ENCODE measurements at regions not wholly inside any gene's neighbourhood (a gene's known extent, or its start where the extent isn't known, plus 50 kb on each side); places are given as distances from the start of the nearest gene placed in this dataset.

DNA sequence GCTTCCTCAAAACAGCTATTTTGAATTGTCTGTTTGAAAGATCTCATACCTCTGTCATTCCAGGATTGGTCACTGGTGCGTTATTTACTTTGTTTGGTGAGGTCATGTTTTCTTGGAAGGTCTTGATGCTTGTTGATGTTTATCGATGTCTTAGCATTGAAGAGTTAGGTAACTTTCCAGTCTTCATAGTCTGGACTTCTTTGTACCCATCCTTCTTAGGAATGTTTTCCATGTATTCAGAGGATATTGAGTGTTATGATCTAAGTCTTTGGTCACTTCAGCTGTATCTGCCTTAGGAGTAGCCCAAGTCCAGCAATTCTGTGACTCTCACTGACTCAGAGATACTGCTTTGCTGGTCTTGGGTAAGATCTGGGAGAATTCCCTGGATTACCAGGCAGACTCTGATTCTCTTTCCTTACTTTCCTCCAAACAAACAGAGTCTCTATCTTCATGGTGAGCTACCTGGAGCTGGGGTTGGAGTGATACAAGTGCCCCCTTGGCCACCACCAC, 398.6 kb downstream of the ZIC4 start:
- BruUV-seq (replicated peaks): no TSS peak
- H3K4me1 ChIP-seq (ENCODE audit: control insufficient read depth, insufficient read depth, low read length): no peaks in the 10 kb centered on the region
- ATAC-seq: no peak
- H3K27me3 ChIP-seq (ENCODE audit: control insufficient read depth, insufficient read depth, low read length): no peaks in the 10 kb centered on the region
- ChIA-PET POLR2A (no interaction called here), CTCF (no interaction called here)
- H3K27ac ChIP-seq (ENCODE audit: low read length): no peak overlapping the region
- no peak for DNase-seq (ENCODE audit: low read depth, low spot score)
- H3K36me3 ChIP-seq (ENCODE audit: control insufficient read depth, insufficient read depth, low read length): no peaks in the 10 kb centered on the region
- intact Hi-C loops (cut with micrococcal nuclease; ENCODE audit: unreplicated experiment) (no loop called here), in situ Hi-C loops (cut with HindIII; ENCODE audit: low pct_unique_long_range_greater_than_20kb, low sequenced_read_pairs) (no loop called here)
- no peak overlapping the region for H3K4me3 ChIP-seq (ENCODE audit: low read depth in 2 of 2, low read length in 2 of 2)
- H3K9me3 ChIP-seq (ENCODE audit: control insufficient read depth, insufficient read depth, low read depth, low read length): no peaks in the 10 kb centered on the region
- TF ChIP-seq POLR2AphosphoS5 (IDR thresholded peaks at IDR 0.05; ENCODE audit: low read depth, low read length) (no peak), SIN3A (IDR thresholded peaks at IDR 0.05; ENCODE audit: borderline replicate concordance, insufficient read depth, low read depth, low read length) (no peak), TCF7L2 (IDR thresholded peaks at IDR 0.05; ENCODE audit: low read depth, low read length) (no peak)
- TF ChIP-seq, protein P1, sequence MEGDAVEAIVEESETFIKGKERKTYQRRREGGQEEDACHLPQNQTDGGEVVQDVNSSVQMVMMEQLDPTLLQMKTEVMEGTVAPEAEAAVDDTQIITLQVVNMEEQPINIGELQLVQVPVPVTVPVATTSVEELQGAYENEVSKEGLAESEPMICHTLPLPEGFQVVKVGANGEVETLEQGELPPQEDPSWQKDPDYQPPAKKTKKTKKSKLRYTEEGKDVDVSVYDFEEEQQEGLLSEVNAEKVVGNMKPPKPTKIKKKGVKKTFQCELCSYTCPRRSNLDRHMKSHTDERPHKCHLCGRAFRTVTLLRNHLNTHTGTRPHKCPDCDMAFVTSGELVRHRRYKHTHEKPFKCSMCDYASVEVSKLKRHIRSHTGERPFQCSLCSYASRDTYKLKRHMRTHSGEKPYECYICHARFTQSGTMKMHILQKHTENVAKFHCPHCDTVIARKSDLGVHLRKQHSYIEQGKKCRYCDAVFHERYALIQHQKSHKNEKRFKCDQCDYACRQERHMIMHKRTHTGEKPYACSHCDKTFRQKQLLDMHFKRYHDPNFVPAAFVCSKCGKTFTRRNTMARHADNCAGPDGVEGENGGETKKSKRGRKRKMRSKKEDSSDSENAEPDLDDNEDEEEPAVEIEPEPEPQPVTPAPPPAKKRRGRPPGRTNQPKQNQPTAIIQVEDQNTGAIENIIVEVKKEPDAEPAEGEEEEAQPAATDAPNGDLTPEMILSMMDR (IDR thresholded peaks at IDR 0.05): no peak
- TF ChIP-seq, protein P2, sequence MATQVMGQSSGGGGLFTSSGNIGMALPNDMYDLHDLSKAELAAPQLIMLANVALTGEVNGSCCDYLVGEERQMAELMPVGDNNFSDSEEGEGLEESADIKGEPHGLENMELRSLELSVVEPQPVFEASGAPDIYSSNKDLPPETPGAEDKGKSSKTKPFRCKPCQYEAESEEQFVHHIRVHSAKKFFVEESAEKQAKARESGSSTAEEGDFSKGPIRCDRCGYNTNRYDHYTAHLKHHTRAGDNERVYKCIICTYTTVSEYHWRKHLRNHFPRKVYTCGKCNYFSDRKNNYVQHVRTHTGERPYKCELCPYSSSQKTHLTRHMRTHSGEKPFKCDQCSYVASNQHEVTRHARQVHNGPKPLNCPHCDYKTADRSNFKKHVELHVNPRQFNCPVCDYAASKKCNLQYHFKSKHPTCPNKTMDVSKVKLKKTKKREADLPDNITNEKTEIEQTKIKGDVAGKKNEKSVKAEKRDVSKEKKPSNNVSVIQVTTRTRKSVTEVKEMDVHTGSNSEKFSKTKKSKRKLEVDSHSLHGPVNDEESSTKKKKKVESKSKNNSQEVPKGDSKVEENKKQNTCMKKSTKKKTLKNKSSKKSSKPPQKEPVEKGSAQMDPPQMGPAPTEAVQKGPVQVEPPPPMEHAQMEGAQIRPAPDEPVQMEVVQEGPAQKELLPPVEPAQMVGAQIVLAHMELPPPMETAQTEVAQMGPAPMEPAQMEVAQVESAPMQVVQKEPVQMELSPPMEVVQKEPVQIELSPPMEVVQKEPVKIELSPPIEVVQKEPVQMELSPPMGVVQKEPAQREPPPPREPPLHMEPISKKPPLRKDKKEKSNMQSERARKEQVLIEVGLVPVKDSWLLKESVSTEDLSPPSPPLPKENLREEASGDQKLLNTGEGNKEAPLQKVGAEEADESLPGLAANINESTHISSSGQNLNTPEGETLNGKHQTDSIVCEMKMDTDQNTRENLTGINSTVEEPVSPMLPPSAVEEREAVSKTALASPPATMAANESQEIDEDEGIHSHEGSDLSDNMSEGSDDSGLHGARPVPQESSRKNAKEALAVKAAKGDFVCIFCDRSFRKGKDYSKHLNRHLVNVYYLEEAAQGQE (IDR thresholded peaks at IDR 0.05; ENCODE audit: insufficient read depth in 1 of 2, low read depth in 2 of 2, low read length in 1 of 2): no peak

DNA sequence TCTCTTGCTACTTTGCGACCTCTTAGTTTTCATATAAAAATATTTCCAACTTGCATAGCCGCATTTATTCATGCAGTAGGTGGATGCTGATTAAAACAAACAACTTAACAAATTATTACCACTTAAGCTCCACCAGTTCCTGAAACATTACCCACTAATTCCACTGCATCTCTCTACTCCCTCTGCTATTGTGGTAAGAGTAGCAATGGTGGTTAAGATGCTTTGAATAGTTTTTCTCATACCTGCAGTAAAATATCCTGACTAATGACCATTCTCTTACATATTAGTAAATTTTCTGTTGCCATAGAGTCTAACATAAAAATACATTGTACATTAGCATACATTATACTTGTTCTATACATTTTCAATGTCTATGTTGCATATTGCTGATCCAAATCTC, 397.6 kb upstream of the PLSCR5 start:
- Histone ChIP-seq H3K4me1 (ENCODE audit: control insufficient read depth, insufficient read depth, low read length) (no peaks in the 10 kb centered on the region), H3K9me3 (ENCODE audit: control insufficient read depth, insufficient read depth, low read depth, low read length) (no peaks in the 10 kb centered on the region), H3K27me3 (ENCODE audit: control insufficient read depth, insufficient read depth, low read length) (no peaks in the 10 kb centered on the region), H3K4me3 (ENCODE audit: low read depth in 2 of 2, low read length in 2 of 2) (no peak overlapping the region), H3K27ac (ENCODE audit: low read length) (no peak overlapping the region), H3K36me3 (ENCODE audit: control insufficient read depth, insufficient read depth, low read length) (no peaks in the 10 kb centered on the region)
- BruUV-seq (replicated peaks): no TSS peak
- in situ Hi-C loops (cut with HindIII; ENCODE audit: low pct_unique_long_range_greater_than_20kb, low sequenced_read_pairs) (no loop called here), intact Hi-C loops (cut with micrococcal nuclease; ENCODE audit: unreplicated experiment) (no loop called here)
- ChIA-PET POLR2A (no interaction called here), CTCF (no interaction called here)
- no peak for TF ChIP-seq POLR2AphosphoS5 (IDR thresholded peaks at IDR 0.05; ENCODE audit: low read depth, low read length)
- TF ChIP-seq, protein P1 (IDR thresholded peaks at IDR 0.05): no peak
- TF ChIP-seq, protein P2 (IDR thresholded peaks at IDR 0.05; ENCODE audit: insufficient read depth in 1 of 2, low read depth in 2 of 2, low read length in 1 of 2): no peak
- TF ChIP-seq TCF7L2 (IDR thresholded peaks at IDR 0.05; ENCODE audit: low read depth, low read length): no peak
- no peak for TF ChIP-seq SIN3A (IDR thresholded peaks at IDR 0.05; ENCODE audit: borderline replicate concordance, insufficient read depth, low read depth, low read length)
- DNase-seq (ENCODE audit: low read depth, low spot score) (no peak), ATAC-seq (no peak)
